Spleen (tissue), 11 donors: ENCODE measurements at regions not wholly inside any gene's neighbourhood (a gene's known extent, or its start where the extent isn't known, plus 50 kb on each side); places are given as distances from the start of the nearest gene placed in this dataset.

Experiments used
- DNase-seq: peaks from one replicate; pipeline ENCODE4 v3.0.0-alpha.2; 2020
- H3K27ac ChIP-seq, 8 donors: fragments of 200-600 bp; sonication (generic) in 7 of 8; 1 replicate in 4 of 8; 2 replicates in 4 of 8; pipeline versions ENCODE4 v1.5.0 to v1.8.0; 2016 to 2021; ENCODE audit warnings: inconsistent platforms in 4 of 8, mild to moderate bottlenecking in 4 of 8, moderate library complexity in 1 of 8
- H3K27me3 ChIP-seq, 7 donors: fragments of 200-600 bp; sonication (generic) in 6 of 7; replicated peaks in 1 of 7; 1 replicate in 4 of 7; 2 replicates in 3 of 7; pipeline versions ENCODE4 v1.5.0 to v1.8.0; 2016 to 2021; ENCODE audit warnings: inconsistent platforms in 3 of 7, mild to moderate bottlenecking in 1 of 7
- H3K36me3 ChIP-seq, 6 donors: fragments of 200-600 bp; sonication (generic) in 5 of 6; 1 replicate in 4 of 6; 2 replicates in 2 of 6; pipeline versions ENCODE4 v1.5.0 to v1.8.0; 2016 to 2021; ENCODE audit warnings: inconsistent platforms in 2 of 6
- H3K4me1 ChIP-seq, 6 donors: fragments of 200-600 bp; sonication (generic) in 5 of 6; 1 replicate in 3 of 6; 2 replicates in 3 of 6; pipeline versions ENCODE4 v1.5.0 to v1.8.0; 2016 to 2021; ENCODE audit warnings: inconsistent platforms in 3 of 6
- H3K4me3 ChIP-seq, 8 donors: fragments of 200-600 bp; sonication (generic) in 7 of 8; 1 replicate in 4 of 8; 2 replicates in 4 of 8; pipeline versions ENCODE4 v1.5.0 to v1.8.0; 2016 to 2021; ENCODE audit warnings: inconsistent platforms in 4 of 8, mild to moderate bottlenecking in 4 of 8, moderate library complexity in 2 of 8
- H3K9me3 ChIP-seq, 8 donors: fragments of 200-600 bp; sonication (generic) in 7 of 8; 1 replicate in 4 of 8; 2 replicates in 4 of 8; pipeline versions ENCODE4 v1.5.0 to v1.8.0; 2016 to 2021; ENCODE audit warnings: inconsistent platforms in 4 of 8
- CTCF ChIP-seq, 11 experiments: fragments of 200-600 bp in 7 of 11; fragments of 450-650 bp in 4 of 11; sonication (generic) in 4 of 11; IDR thresholded peaks in 8 of 11; conservative IDR thresholded peaks in 3 of 11; 1 replicate in 7 of 11; 2 replicates in 4 of 11; pipeline versions ENCODE4 v1.4.0 to v1.8.0; 2016 to 2021; ENCODE audit warnings: antibody characterized with exemption in 11 of 11, inconsistent platforms in 4 of 11, mild to moderate bottlenecking in 1 of 11
- POLR2A ChIP-seq, 3 donors: fragments of 450-650 bp; IDR thresholded peaks; one replicate each; pipeline ENCODE4 v1.5.1; 2017; ENCODE audit warnings: antibody characterized with exemption in 3 of 3, mild to moderate bottlenecking in 1 of 3
- POLR2AphosphoS5 ChIP-seq, 3 donors: sonication (generic); formaldehyde crosslinking; IDR thresholded peaks; one replicate each; pipeline ENCODE4 v1.5.1; 2017; ENCODE audit warnings: antibody characterized with exemption in 3 of 3
- WGBS, 5 donors: extraction: QIAGEN DNeasy Blood & Tissue Kit in 3 of 5; methylation state at CpG; one replicate each; pipeline versions ENCODE4 v1.1.5 to v1.1.7; 2013 to 2018; 5-methylcytosine and 5-hydroxymethylcytosine counted together
- intact Hi-C: fragments of 100-400 bp; cut with DNase I; formaldehyde crosslinking; loops from one replicate; pipeline ENCODE4 v1.15.0; 2023; ENCODE audit warnings: low total_unique reads
- donor health status: healthy with polysubstance abuse.
- donor health status: DM: no; HTN: no; CAD: no; lungs with moderate emphysema.
- donor health status: DM: no; HTN: no; CAD: no.
- donor health status: Bipolar disorder and iron deficiency.
- donor health status: healthy.
- donor health status: DM: no; HTN: no; CAD: no.
- donor health status: DM: yes; HTN: yes; CAD: no.

- 88 to 100% (median 95%) methylated on average over 1 of the region's 1 CpG for WGBS, 5 donors
- H3K4me3 ChIP-seq = no peak overlapping the region
- no peaks in the 10 kb centered on the region for H3K36me3 ChIP-seq
- TF ChIP-seq CTCF (IDR thresholded peaks at IDR 0.05 in 8 of 11, conservative IDR thresholded peaks at IDR 0.05 in 3 of 11) (no peak), POLR2A (IDR thresholded peaks at IDR 0.05) (no peak), POLR2AphosphoS5 (IDR thresholded peaks at IDR 0.05) (no peak)
- H3K9me3 ChIP-seq = no peaks in the 10 kb centered on the region
- H3K27me3 ChIP-seq = peaks cover 0 to 18% (median 0%) of the 10 kb centered on the region in 7 donors
- no peak overlapping the region for H3K27ac ChIP-seq
- DNase-seq = no peak
- peaks cover 0 to 8% (median 0%) of the 10 kb centered on the region in 6 donors for H3K4me1 ChIP-seq
- intact Hi-C loops = no loop called here
Measured at GRCh38 chr14:34256223-34256622, 205.8 kb downstream of the SPTSSA start.

- no peaks in the 10 kb centered on the region for H3K36me3 ChIP-seq
- no peak overlapping the region for H3K4me3 ChIP-seq
- peaks cover 0 to 14% (median 0%) of the 10 kb centered on the region in 7 donors for H3K27me3 ChIP-seq
- WGBS, 5 donors = 66 to 88% (median 85%) methylated on average over 5 of the region's 5 CpGs
- no peak for DNase-seq
- no peak overlapping the region for H3K27ac ChIP-seq
- intact Hi-C loops = no loop called here
- TF ChIP-seq CTCF (IDR thresholded peaks at IDR 0.05 in 8 of 11, conservative IDR thresholded peaks at IDR 0.05 in 3 of 11) (no peak), POLR2A (IDR thresholded peaks at IDR 0.05) (no peak), POLR2AphosphoS5 (IDR thresholded peaks at IDR 0.05) (no peak)
- peaks cover 0 to 8% (median 0%) of the 10 kb centered on the region in 6 donors for H3K4me1 ChIP-seq
- no peaks in the 10 kb centered on the region for H3K9me3 ChIP-seq
Measured at GRCh38 chr14:34254571-34254970, 207.5 kb downstream of the SPTSSA start.

GRCh38 chr14:34254031-34254430, 208.0 kb downstream of the SPTSSA start:
- Histone ChIP-seq H3K4me3 (no peak overlapping the region), H3K27ac (no peak overlapping the region), H3K36me3 (no peaks in the 10 kb centered on the region), H3K4me1 (peaks cover 0 to 8% (median 0%) of the 10 kb centered on the region in 6 donors), H3K9me3 (no peaks in the 10 kb centered on the region), H3K27me3 (peaks cover 0 to 9% (median 0%) of the 10 kb centered on the region in 7 donors)
- no peak for DNase-seq
- TF ChIP-seq CTCF (IDR thresholded peaks at IDR 0.05 in 8 of 11, conservative IDR thresholded peaks at IDR 0.05 in 3 of 11) (no peak), POLR2A (IDR thresholded peaks at IDR 0.05) (no peak), POLR2AphosphoS5 (IDR thresholded peaks at IDR 0.05) (no peak)
- intact Hi-C loops = no loop called here
- WGBS, 5 donors = 87 to 100% (median 93%) methylated on average over 1 of the region's 1 CpG

- Histone ChIP-seq H3K4me1 (peaks cover 0 to 8% (median 0%) of the 10 kb centered on the region in 6 donors), H3K4me3 (no peak overlapping the region), H3K27ac (peak overlapping the region in 2 of 8 donors; percentile 2 to 30), H3K27me3 (peaks cover 0 to 8% (median 0%) of the 10 kb centered on the region in 7 donors), H3K9me3 (no peaks in the 10 kb centered on the region), H3K36me3 (no peaks in the 10 kb centered on the region)
- 64 to 92% (median 71%) methylated on average over 2 of the region's 2 CpGs for WGBS, 5 donors
- TF ChIP-seq POLR2AphosphoS5 (IDR thresholded peaks at IDR 0.05) (no peak), POLR2A (IDR thresholded peaks at IDR 0.05) (no peak), CTCF (IDR thresholded peaks at IDR 0.05 in 8 of 11, conservative IDR thresholded peaks at IDR 0.05 in 3 of 11) (no peak)
- intact Hi-C loops = no loop called here
- DNase-seq = no peak
Measured at GRCh38 chr14:34252227-34252626, 209.8 kb downstream of the SPTSSA start.
